ENCODE measurements at regions not wholly inside any gene's neighbourhood (a gene's known extent, or its start where the extent isn't known, plus 50 kb on each side); places are given as distances from the start of the nearest gene placed in this dataset.

GRCh38 chr3:187980861-187981260, 173.1 kb upstream of the LPP start:
- TF ChIP-seq CTCF (IDR thresholded peaks at IDR 0.05; ENCODE audit: poor library complexity, severe bottlenecking), result no peak
- Histone ChIP-seq H3K36me3 (ENCODE audit: low read depth) (no peaks in the 10 kb centered on the region), H3K27ac (ENCODE audit: poor library complexity, severe bottlenecking) (no peak overlapping the region), H3K4me3 (ENCODE audit: severe bottlenecking) (no peak overlapping the region), H3K9me3 (ENCODE audit: severe bottlenecking) (no peaks in the 10 kb centered on the region), H3K4me1 (ENCODE audit: insufficient read depth, poor library complexity, severe bottlenecking) (peaks cover 1% of the 10 kb centered on the region), H3K27me3 (ENCODE audit: insufficient read depth, poor library complexity, severe bottlenecking) (no peaks in the 10 kb centered on the region)
- no peak for DNase-seq (ENCODE audit: low spot score)
- no peak for ATAC-seq (ENCODE audit: low read depth)

- no peaks in the 10 kb centered on the region for H3K36me3 ChIP-seq (ENCODE audit: low read depth)
- ATAC-seq (ENCODE audit: low read depth) (no peak), DNase-seq (ENCODE audit: low spot score) (no peak)
- TF ChIP-seq CTCF (IDR thresholded peaks at IDR 0.05; ENCODE audit: poor library complexity, severe bottlenecking), result no peak
- H3K4me1 ChIP-seq (ENCODE audit: insufficient read depth, poor library complexity, severe bottlenecking), result peaks cover 14% of the 10 kb centered on the region
- H3K9me3 ChIP-seq (ENCODE audit: severe bottlenecking), result no peaks in the 10 kb centered on the region
- no peak overlapping the region for H3K4me3 ChIP-seq (ENCODE audit: severe bottlenecking)
- no peaks in the 10 kb centered on the region for H3K27me3 ChIP-seq (ENCODE audit: insufficient read depth, poor library complexity, severe bottlenecking)
- H3K27ac ChIP-seq (ENCODE audit: poor library complexity, severe bottlenecking), result no peak overlapping the region
These were observed 171.8 kb upstream of the LPP start for GRCh38 chr3:187982142-187982541.

GRCh38 chr3:187983484-187984124, 170.4 kb upstream of the LPP start:
- ATAC-seq (ENCODE audit: low read depth) (no peak), DNase-seq (ENCODE audit: low spot score) (no peak)
- no peak overlapping the region for H3K27ac ChIP-seq (ENCODE audit: poor library complexity, severe bottlenecking)
- peaks cover 17% of the 10 kb centered on the region for H3K4me1 ChIP-seq (ENCODE audit: insufficient read depth, poor library complexity, severe bottlenecking)
- TF ChIP-seq CTCF (IDR thresholded peaks at IDR 0.05; ENCODE audit: poor library complexity, severe bottlenecking), result no peak
- no peak overlapping the region for H3K4me3 ChIP-seq (ENCODE audit: severe bottlenecking)
- H3K9me3 ChIP-seq (ENCODE audit: severe bottlenecking), result no peaks in the 10 kb centered on the region
- no peaks in the 10 kb centered on the region for H3K27me3 ChIP-seq (ENCODE audit: insufficient read depth, poor library complexity, severe bottlenecking)
- no peaks in the 10 kb centered on the region for H3K36me3 ChIP-seq (ENCODE audit: low read depth)

GRCh38 chr3:187985647-187986046, 168.3 kb upstream of the LPP start:
- DNase-seq (ENCODE audit: low spot score), result no peak
- no peaks in the 10 kb centered on the region for H3K36me3 ChIP-seq (ENCODE audit: low read depth)
- ATAC-seq (ENCODE audit: low read depth), result no peak
- no peak overlapping the region for H3K4me3 ChIP-seq (ENCODE audit: severe bottlenecking)
- H3K27ac ChIP-seq (ENCODE audit: poor library complexity, severe bottlenecking), result no peak overlapping the region
- no peak for TF ChIP-seq CTCF (IDR thresholded peaks at IDR 0.05; ENCODE audit: poor library complexity, severe bottlenecking)
- H3K4me1 ChIP-seq (ENCODE audit: insufficient read depth, poor library complexity, severe bottlenecking), result peaks cover 17% of the 10 kb centered on the region
- H3K27me3 ChIP-seq (ENCODE audit: insufficient read depth, poor library complexity, severe bottlenecking), result no peaks in the 10 kb centered on the region
- no peaks in the 10 kb centered on the region for H3K9me3 ChIP-seq (ENCODE audit: severe bottlenecking)

GRCh38 chr3:187986514-187986934, 167.4 kb upstream of the LPP start:
- H3K27ac ChIP-seq (ENCODE audit: poor library complexity, severe bottlenecking), result peak overlapping the region; percentile 41

More at GRCh38 chr3:187986514-187986934, 167.4 kb upstream of the LPP start:
- no peaks in the 10 kb centered on the region for H3K9me3 ChIP-seq (ENCODE audit: severe bottlenecking)
- TF ChIP-seq CTCF (IDR thresholded peaks at IDR 0.05; ENCODE audit: poor library complexity, severe bottlenecking), result peak; percentile 19
- H3K27me3 ChIP-seq (ENCODE audit: insufficient read depth, poor library complexity, severe bottlenecking), result no peaks in the 10 kb centered on the region
- DNase-seq (ENCODE audit: low spot score), result peak; percentile 82
- H3K4me1 ChIP-seq (ENCODE audit: insufficient read depth, poor library complexity, severe bottlenecking), result peaks cover 17% of the 10 kb centered on the region
- H3K4me3 ChIP-seq (ENCODE audit: severe bottlenecking), result no peak overlapping the region
- H3K36me3 ChIP-seq (ENCODE audit: low read depth), result no peaks in the 10 kb centered on the region
- peak; percentile 100 for ATAC-seq (ENCODE audit: low read depth)

Measured in RWPE2 (cell line).